CD4-positive, alpha-beta T cell (primary cell): ENCODE measurements at regions not wholly inside any gene's neighbourhood (a gene's known extent, or its start where the extent isn't known, plus 50 kb on each side); places are given as distances from the start of the nearest gene placed in this dataset.

ENCODE experiments used
- ATAC-seq: fragments of 200-7000 bp; cut with Tn5 transposase; one replicate; pipeline ENCODE4 v1.10.0; 2022; ENCODE audit warnings: mild to moderate bottlenecking; ENCODE audit not compliant: poor library complexity
- CTCF ChIA-PET: fragments of 350-600 bp; sonication (Branson Sonifier 250); formaldehyde crosslinking; loops from one replicate; lab custom pipeline; 2021; ENCODE audit warnings: antibody characterized with exemption, inconsistent platforms; lab: Charles Lee
- POLR2A ChIA-PET: fragments of 350-600 bp; sonication (Branson Sonifier 250); formaldehyde crosslinking; loops from one replicate; lab custom pipeline; 2021; ENCODE audit warnings: antibody characterized with exemption, inconsistent platforms; lab: Charles Lee
- DNase-seq, 14 experiments: peaks; one replicate each; pipeline ENCODE4 v3.0.0-alpha.2; 2013 to 2020; ENCODE audit warnings: mixed read lengths in 2 of 14
- H3K27ac ChIP-seq, 2 donors: one replicate each; pipeline versions ENCODE4 v1.5.1 to v1.7.0; 2013; ENCODE audit warnings: low read length in 2 of 2, low read depth in 1 of 2, mild to moderate bottlenecking in 1 of 2
- H3K27me3 ChIP-seq, 2 experiments: 1 replicate in 1 of 2; 2 replicates in 1 of 2; pipeline versions ENCODE4 v1.6.1 to v1.7.0; 2013; ENCODE audit warnings: low read length in 2 of 2, control low read depth in 1 of 2, mild to moderate bottlenecking in 1 of 2, moderate library complexity in 1 of 2; ENCODE audit not compliant: insufficient read depth in 2 of 2, control insufficient read depth in 1 of 2
- H3K36me3 ChIP-seq: one replicate; pipeline ENCODE4 v1.6.1; 2013; ENCODE audit warnings: low read length, control low read depth; ENCODE audit not compliant: insufficient read depth
- H3K4me1 ChIP-seq: one replicate; pipeline ENCODE4 v1.6.1; 2013; ENCODE audit warnings: low read length, control low read depth; ENCODE audit not compliant: insufficient read depth
- H3K4me3 ChIP-seq: one replicate; pipeline ENCODE4 v1.5.1; 2013; ENCODE audit warnings: mild to moderate bottlenecking, low read length, moderate library complexity
- H3K9me3 ChIP-seq, 2 experiments: 1 replicate in 1 of 2; 2 replicates in 1 of 2; pipeline versions ENCODE4 v1.6.1 to v1.7.0; 2013; ENCODE audit warnings: low read length in 2 of 2, mild to moderate bottlenecking in 2 of 2, control low read depth in 1 of 2, moderate library complexity in 1 of 2; ENCODE audit not compliant: control insufficient read depth in 1 of 2, insufficient read depth in 1 of 2
- H3K27ac Mint-ChIP-seq: one replicate; pipeline ENCODE4 v1.8.0; 2020; ENCODE audit warnings: mixed read lengths
- H3K27me3 Mint-ChIP-seq: one replicate; pipeline ENCODE4 v1.8.0; 2021; ENCODE audit warnings: mixed read lengths
- H3K36me3 Mint-ChIP-seq: one replicate; pipeline ENCODE4 v1.8.0; 2021; ENCODE audit warnings: low read depth, mixed read lengths
- H3K4me1 Mint-ChIP-seq: one replicate; pipeline ENCODE4 v1.8.0; 2021; ENCODE audit warnings: low read depth, mixed read lengths
- H3K4me3 Mint-ChIP-seq: one replicate; pipeline ENCODE4 v1.8.0; 2020; ENCODE audit warnings: mild to moderate bottlenecking, mixed read lengths
- H3K9me3 Mint-ChIP-seq: one replicate; pipeline ENCODE4 v1.8.0; 2020; ENCODE audit warnings: mixed read lengths
- intact Hi-C, 2 experiments: fragments of 100-400 bp; cut with DNase I in 1 of 2; cut with micrococcal nuclease in 1 of 2; formaldehyde crosslinking; loops; one replicate each; pipeline versions ENCODE4 v1.15.1 to v1.9.0; 2023 to 2025; cut with DNase I, micrococcal nuclease
- TF ChIP-seq, protein P1 (sequence below): fragments of 200-600 bp; IDR thresholded peaks from one replicate; pipeline ENCODE4 v1.8.0; 2022; ENCODE audit warnings: antibody characterized with exemption, mild to moderate bottlenecking

DNA sequence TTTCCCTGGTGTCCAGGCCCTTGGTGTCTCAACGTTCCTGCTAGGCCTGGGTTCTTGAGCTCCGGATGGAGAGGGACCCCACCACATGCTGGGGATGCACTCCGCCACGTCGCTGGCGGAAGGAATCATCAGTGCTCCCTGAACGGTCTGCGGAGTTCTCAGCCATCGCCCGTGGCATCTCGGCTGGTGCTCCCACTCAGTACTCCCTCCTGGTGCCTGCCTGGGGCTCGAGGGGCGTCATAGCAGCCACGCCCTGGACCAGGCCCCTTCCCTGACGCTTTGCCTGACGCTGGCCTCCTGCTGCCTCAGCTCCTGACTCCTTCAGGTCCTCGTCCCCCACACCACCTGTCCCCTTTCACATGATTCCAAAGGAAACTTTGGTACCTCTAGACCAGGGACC lies 95.9 kb upstream of the CIBAR2 start:
- Histone ChIP-seq H3K27me3 (no peaks in the 10 kb centered on the region), H3K4me1 (no peaks in the 10 kb centered on the region), H3K36me3 (no peaks in the 10 kb centered on the region), H3K27ac (no peak overlapping the region), H3K4me3 (no peak overlapping the region), H3K9me3 (peaks cover 0 to 26% of the 10 kb centered on the region in 2 experiments)
- ATAC-seq (no peak), DNase-seq (no peak)
- Mint-ChIP-seq H3K36me3 (no peaks in the 10 kb centered on the region), H3K27me3 (no peaks in the 10 kb centered on the region), H3K4me1 (no peaks in the 10 kb centered on the region), H3K9me3 (no peaks in the 10 kb centered on the region), H3K4me3 (no peak overlapping the region), H3K27ac (no peak overlapping the region)
- CTCF ChIA-PET, result no interaction called here
- TF ChIP-seq, protein P1, sequence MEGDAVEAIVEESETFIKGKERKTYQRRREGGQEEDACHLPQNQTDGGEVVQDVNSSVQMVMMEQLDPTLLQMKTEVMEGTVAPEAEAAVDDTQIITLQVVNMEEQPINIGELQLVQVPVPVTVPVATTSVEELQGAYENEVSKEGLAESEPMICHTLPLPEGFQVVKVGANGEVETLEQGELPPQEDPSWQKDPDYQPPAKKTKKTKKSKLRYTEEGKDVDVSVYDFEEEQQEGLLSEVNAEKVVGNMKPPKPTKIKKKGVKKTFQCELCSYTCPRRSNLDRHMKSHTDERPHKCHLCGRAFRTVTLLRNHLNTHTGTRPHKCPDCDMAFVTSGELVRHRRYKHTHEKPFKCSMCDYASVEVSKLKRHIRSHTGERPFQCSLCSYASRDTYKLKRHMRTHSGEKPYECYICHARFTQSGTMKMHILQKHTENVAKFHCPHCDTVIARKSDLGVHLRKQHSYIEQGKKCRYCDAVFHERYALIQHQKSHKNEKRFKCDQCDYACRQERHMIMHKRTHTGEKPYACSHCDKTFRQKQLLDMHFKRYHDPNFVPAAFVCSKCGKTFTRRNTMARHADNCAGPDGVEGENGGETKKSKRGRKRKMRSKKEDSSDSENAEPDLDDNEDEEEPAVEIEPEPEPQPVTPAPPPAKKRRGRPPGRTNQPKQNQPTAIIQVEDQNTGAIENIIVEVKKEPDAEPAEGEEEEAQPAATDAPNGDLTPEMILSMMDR, result no peak
- POLR2A ChIA-PET, result no interaction called here
- intact Hi-C loops, result no loop called here

DNA sequence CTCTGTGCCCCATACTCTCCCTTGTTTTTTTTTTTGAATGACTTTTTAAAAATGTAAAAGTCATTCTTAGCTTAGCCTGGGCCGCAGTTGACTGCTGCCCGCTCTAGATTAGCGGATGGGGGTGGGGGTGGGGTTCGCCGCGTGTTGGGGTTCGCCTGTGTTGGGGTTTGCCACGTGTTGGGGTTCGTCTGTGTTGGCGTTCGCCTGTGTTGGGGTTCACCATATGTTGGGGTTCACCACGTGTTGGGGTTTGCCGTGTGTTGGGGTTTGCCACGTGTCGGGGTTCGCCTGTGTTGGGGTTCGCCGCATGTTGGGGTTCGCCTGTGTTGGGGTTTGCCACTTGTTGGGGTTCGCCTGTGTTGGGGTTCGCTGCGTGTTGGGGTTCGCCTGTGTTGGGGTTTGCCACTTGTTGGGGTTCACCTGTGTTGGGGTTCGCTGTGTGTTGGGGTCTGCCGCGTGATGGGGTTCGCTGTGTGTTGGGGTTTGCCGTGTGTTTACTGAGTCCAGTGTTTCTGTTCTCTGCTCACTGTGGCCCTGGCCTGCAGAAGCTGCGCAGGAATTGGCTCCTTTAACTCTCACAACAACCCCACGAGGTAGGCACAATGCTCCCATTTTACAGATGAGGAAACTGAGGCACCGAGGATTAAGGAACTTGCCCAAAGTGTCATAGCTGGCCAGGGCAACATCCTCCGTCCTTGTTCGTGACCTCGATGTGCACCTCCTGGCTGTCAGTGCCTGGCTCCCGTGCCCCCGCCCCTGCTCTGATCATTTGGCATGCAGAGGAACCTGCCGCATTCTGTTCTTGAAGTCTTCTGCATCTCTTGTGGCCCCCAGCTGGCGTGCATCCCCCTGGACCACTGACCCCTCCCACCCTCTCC lies 96.6 kb upstream of the CIBAR2 start:
- ChIA-PET POLR2A (no interaction called here), CTCF (no interaction called here)
- TF ChIP-seq, protein P1, result no peak
- no peaks in the 10 kb centered on the region for H3K27me3 Mint-ChIP-seq
- H3K4me1 Mint-ChIP-seq, result no peaks in the 10 kb centered on the region
- H3K9me3 Mint-ChIP-seq, result no peaks in the 10 kb centered on the region
- no peaks in the 10 kb centered on the region for H3K36me3 Mint-ChIP-seq
- no peak overlapping the region for H3K27ac Mint-ChIP-seq
- H3K9me3 ChIP-seq, result peaks cover 0 to 26% of the 10 kb centered on the region in 2 experiments
- H3K27me3 ChIP-seq, result no peaks in the 10 kb centered on the region
- H3K4me1 ChIP-seq, result no peaks in the 10 kb centered on the region
- DNase-seq, result no peak
- no peak overlapping the region for H3K27ac ChIP-seq
- H3K4me3 Mint-ChIP-seq, result no peak overlapping the region
- no peak for ATAC-seq
- no peak overlapping the region for H3K4me3 ChIP-seq
- no peaks in the 10 kb centered on the region for H3K36me3 ChIP-seq
- intact Hi-C loops, result no loop called here

DNA sequence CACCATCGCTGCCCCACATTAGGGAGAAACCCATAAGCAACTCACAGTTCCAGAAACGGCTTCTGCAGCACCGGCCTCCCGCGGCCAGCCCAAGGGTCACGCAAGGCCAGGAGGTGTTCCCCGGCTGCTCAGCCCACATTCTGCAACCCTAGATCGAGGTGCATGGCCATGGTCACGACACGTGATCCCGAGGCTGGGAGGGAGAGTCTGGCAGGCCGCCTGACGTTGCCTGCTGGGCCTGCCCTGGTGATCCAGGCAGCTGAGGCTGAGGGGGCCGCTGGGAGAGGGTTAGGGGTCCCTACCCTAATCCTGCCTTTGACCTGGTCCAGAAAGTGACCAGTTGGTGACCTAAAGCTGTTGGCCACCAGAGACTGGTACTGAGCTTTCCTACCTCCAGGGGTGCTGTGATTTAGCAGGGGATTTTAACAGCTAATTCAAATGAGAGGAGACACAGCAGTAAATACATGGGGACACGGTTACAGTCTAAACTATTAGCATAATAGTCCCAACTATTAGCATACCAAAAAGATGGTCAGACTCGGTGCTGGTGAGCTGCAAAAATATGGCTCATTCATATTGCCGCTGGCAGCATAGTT lies 97.4 kb upstream of the CIBAR2 start:
- no peak overlapping the region for H3K4me3 ChIP-seq
- no peak for DNase-seq
- Mint-ChIP-seq H3K4me3 (no peak overlapping the region), H3K27ac (no peak overlapping the region), H3K9me3 (no peaks in the 10 kb centered on the region), H3K36me3 (no peaks in the 10 kb centered on the region), H3K4me1 (no peaks in the 10 kb centered on the region), H3K27me3 (no peaks in the 10 kb centered on the region)
- ATAC-seq, result no peak
- TF ChIP-seq, protein P1, result no peak
- no peaks in the 10 kb centered on the region for H3K27me3 ChIP-seq
- intact Hi-C loops, result no loop called here
- peaks cover 0 to 26% of the 10 kb centered on the region in 2 experiments for H3K9me3 ChIP-seq
- CTCF ChIA-PET, result no interaction called here
- POLR2A ChIA-PET, result no interaction called here
- H3K4me1 ChIP-seq, result no peaks in the 10 kb centered on the region
- H3K27ac ChIP-seq, result no peak overlapping the region
- H3K36me3 ChIP-seq, result no peaks in the 10 kb centered on the region
